ENCODE measurements at regions not wholly inside any gene's neighbourhood (a gene's known extent, or its start where the extent isn't known, plus 50 kb on each side); places are given as distances from the start of the nearest gene placed in this dataset.
"Not testable (repeated sequence)": the region's sequence is repeated elsewhere in the genome, so short reads cannot be mapped to it uniquely, and the experiment has no call there.

DNA sequence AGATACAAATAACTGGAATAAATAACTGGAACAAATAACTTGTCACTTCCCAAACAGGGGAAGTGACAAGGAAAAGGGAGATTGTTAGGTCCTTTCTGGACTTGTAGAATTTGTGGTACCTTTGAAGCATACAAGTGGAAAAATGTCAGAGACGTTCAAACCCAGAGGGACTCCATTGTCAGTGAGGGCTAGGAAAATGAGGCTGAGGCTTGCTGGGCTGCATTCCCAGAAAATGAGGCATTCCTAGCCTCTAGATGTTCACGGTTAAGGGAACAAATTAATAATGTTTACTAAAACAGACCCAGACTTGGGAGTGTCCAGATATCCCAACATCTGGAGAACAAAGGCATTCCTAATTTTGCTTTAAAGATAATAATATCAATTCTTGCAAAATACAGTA is 1158.0 kb downstream of the PCDH9 start:
- not testable (repeated sequence) for TF ChIP-seq POLR2A (IDR thresholded peaks at IDR 0.05)
- TF ChIP-seq, protein P1, sequence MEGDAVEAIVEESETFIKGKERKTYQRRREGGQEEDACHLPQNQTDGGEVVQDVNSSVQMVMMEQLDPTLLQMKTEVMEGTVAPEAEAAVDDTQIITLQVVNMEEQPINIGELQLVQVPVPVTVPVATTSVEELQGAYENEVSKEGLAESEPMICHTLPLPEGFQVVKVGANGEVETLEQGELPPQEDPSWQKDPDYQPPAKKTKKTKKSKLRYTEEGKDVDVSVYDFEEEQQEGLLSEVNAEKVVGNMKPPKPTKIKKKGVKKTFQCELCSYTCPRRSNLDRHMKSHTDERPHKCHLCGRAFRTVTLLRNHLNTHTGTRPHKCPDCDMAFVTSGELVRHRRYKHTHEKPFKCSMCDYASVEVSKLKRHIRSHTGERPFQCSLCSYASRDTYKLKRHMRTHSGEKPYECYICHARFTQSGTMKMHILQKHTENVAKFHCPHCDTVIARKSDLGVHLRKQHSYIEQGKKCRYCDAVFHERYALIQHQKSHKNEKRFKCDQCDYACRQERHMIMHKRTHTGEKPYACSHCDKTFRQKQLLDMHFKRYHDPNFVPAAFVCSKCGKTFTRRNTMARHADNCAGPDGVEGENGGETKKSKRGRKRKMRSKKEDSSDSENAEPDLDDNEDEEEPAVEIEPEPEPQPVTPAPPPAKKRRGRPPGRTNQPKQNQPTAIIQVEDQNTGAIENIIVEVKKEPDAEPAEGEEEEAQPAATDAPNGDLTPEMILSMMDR (IDR thresholded peaks at IDR 0.05): not testable (repeated sequence)
